Upper lobe of left lung (tissue), 6 donors: ENCODE measurements at regions not wholly inside any gene's neighbourhood (a gene's known extent, or its start where the extent isn't known, plus 50 kb on each side); places are given as distances from the start of the nearest gene placed in this dataset.

Source experiments
- ATAC-seq, 2 donors: fragments of 200-7000 bp; cut with Tn5 transposase; one replicate each; pipeline ENCODE4 v1.9.1; 2022; ENCODE audit warnings: mild to moderate bottlenecking in 2 of 2, moderate library complexity in 2 of 2; ENCODE audit not compliant: low FRiP score in 2 of 2
- DNase-seq, 2 donors: peaks; one replicate each; pipeline ENCODE4 v3.0.0-alpha.2; 2019 to 2020
- H3K27ac ChIP-seq, 4 donors: fragments of 200-600 bp; sonication (generic); one replicate each; pipeline ENCODE4 v1.5.1; 2016 to 2019
- H3K27me3 ChIP-seq, 4 donors: fragments of 200-600 bp; sonication (generic); one replicate each; pipeline ENCODE4 v1.5.1; 2017 to 2019
- H3K36me3 ChIP-seq, 4 donors: fragments of 200-600 bp; sonication (generic); one replicate each; pipeline ENCODE4 v1.5.1; 2016 to 2019
- H3K4me1 ChIP-seq, 4 donors: fragments of 200-600 bp; sonication (generic); one replicate each; pipeline ENCODE4 v1.5.1; 2018 to 2019
- H3K4me3 ChIP-seq, 4 donors: fragments of 200-600 bp; sonication (generic); one replicate each; pipeline ENCODE4 v1.5.1; 2017 to 2019; ENCODE audit warnings: mild to moderate bottlenecking in 2 of 4, moderate library complexity in 1 of 4
- H3K9me3 ChIP-seq, 4 donors: fragments of 200-600 bp; sonication (generic); one replicate each; pipeline ENCODE4 v1.5.1; 2018 to 2019
- EP300 ChIP-seq, 4 donors: sonication (generic); formaldehyde crosslinking; IDR thresholded peaks; one replicate each; pipeline ENCODE4 v1.5.1; 2017; ENCODE audit warnings: antibody characterized with exemption in 4 of 4, control low read depth in 2 of 4
- POLR2A ChIP-seq, 4 donors: fragments of 450-650 bp; IDR thresholded peaks; one replicate each; pipeline ENCODE4 v1.5.1; 2016 to 2017; ENCODE audit warnings: antibody characterized with exemption in 4 of 4, mild to moderate bottlenecking in 2 of 4
- POLR2AphosphoS5 ChIP-seq, 2 donors: sonication (generic); formaldehyde crosslinking; IDR thresholded peaks; one replicate each; pipeline ENCODE4 v1.5.1; 2017; ENCODE audit warnings: antibody characterized with exemption in 2 of 2
- WGBS, 2 donors: methylation state at CpG; one replicate each; pipeline ENCODE4 v1.1.5; 2017 to 2018; 5-methylcytosine and 5-hydroxymethylcytosine counted together
- TF ChIP-seq, protein P1 (sequence below), 6 experiments: fragments of 450-650 bp in 4 of 6; fragments of 200-600 bp in 2 of 6; sonication (generic) in 2 of 6; IDR thresholded peaks; one replicate each; pipeline ENCODE4 v1.5.1; 2016 to 2019; ENCODE audit warnings: antibody characterized with exemption in 6 of 6
- donor health status: DM: no; HTN: no; CAD: no; lungs with moderate emphysema.
- donor health status: DM: no; HTN: yes; CAD: no; lungs with severe emphysema.

DNA sequence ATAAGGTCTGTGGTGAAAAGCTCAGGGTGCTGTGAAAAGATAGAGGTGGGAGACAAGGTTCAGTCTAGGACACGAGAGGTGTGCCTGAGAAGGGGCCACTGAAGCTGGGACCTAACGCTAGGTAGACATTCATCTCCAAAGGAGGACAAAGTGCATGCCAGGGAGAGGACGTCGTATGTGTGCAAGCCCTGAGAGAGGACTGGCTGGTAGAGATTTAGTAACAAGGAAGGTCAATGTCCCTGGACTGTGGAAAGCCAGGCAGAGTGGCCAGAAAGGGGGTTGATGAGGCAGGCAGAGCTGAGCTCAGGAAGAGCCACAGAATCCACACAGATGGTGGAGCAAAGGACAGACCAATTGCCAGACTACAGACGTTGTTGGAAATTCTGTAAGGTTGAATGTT, 817.6 kb downstream of the CCSER2 start:
- DNase-seq: no peak
- Histone ChIP-seq H3K4me3 (no peak overlapping the region), H3K27ac (no peak overlapping the region), H3K27me3 (no peaks in the 10 kb centered on the region), H3K36me3 (peaks cover 0 to 3% (median 0%) of the 10 kb centered on the region in 4 donors), H3K4me1 (peaks cover 0 to 6% (median 0%) of the 10 kb centered on the region in 4 donors), H3K9me3 (no peaks in the 10 kb centered on the region)
- TF ChIP-seq EP300 (IDR thresholded peaks at IDR 0.05) (no peak), POLR2AphosphoS5 (IDR thresholded peaks at IDR 0.05) (no peak), POLR2A (IDR thresholded peaks at IDR 0.05) (no peak)
- TF ChIP-seq, protein P1, sequence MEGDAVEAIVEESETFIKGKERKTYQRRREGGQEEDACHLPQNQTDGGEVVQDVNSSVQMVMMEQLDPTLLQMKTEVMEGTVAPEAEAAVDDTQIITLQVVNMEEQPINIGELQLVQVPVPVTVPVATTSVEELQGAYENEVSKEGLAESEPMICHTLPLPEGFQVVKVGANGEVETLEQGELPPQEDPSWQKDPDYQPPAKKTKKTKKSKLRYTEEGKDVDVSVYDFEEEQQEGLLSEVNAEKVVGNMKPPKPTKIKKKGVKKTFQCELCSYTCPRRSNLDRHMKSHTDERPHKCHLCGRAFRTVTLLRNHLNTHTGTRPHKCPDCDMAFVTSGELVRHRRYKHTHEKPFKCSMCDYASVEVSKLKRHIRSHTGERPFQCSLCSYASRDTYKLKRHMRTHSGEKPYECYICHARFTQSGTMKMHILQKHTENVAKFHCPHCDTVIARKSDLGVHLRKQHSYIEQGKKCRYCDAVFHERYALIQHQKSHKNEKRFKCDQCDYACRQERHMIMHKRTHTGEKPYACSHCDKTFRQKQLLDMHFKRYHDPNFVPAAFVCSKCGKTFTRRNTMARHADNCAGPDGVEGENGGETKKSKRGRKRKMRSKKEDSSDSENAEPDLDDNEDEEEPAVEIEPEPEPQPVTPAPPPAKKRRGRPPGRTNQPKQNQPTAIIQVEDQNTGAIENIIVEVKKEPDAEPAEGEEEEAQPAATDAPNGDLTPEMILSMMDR (IDR thresholded peaks at IDR 0.05): no peak
- ATAC-seq: no peak
- 72 to 86% methylated on average over 5 of the region's 5 CpGs for WGBS, 2 donors

DNA sequence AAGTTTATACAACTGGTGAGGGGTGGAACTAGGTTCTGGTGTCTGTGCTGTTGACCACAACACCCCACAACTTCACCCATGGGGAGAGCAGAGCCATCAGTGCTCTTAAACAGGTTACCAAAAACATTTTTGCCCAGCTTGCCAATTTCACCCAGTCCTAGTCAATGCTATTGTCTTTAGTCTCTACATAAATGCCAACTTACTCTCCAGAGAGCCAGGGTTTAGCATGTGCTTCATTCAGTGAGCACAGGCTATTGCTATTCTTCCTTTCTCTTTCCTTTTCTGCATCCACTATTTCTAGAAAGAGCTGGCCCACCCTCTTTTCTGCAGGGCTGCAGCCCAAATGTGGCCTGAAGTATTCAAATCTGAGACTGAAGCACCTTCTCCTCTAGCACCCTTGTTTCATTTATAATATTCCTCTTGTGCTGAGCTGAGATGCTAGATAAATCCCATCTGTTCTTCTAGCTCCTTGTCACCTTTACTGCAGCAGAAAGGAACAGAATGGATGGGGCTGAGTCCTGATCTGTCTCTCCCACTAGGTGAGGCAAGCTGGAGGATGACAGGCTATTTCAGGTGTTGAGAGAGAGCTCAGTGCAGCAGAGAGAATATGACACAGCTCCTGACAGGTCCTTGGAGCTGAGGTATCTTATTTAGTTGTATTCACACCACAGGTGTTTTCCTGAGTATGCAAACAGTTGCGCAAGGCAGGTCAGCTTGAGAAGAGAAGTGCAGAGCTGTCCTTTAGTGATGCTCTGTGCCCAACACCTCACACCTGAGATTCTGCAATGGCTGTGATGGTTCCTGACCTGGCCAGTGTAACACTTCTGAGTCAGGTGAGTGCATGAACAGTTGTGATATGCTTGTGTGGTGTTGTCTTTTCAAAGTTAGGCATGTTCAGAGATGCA, 819.2 kb downstream of the CCSER2 start:
- Histone ChIP-seq H3K4me3 (no peak overlapping the region), H3K36me3 (peaks cover 0 to 3% (median 0%) of the 10 kb centered on the region in 4 donors), H3K27me3 (no peaks in the 10 kb centered on the region), H3K4me1 (peaks cover 0 to 6% (median 0%) of the 10 kb centered on the region in 4 donors), H3K27ac (peak overlapping the region in 3 of 4 donors; percentile 14 to 72 (median 54)), H3K9me3 (no peaks in the 10 kb centered on the region)
- TF ChIP-seq POLR2AphosphoS5 (IDR thresholded peaks at IDR 0.05) (no peak), EP300 (IDR thresholded peaks at IDR 0.05) (no peak)
- TF ChIP-seq, protein P1 (IDR thresholded peaks at IDR 0.05): no peak
- ATAC-seq (peak in 1 of 2 donors; percentile 11), DNase-seq (peak in 1 of 2 donors; percentile 53)
- 75 to 80% methylated on average over 1 of the region's 1 CpG for WGBS, 2 donors

DNA sequence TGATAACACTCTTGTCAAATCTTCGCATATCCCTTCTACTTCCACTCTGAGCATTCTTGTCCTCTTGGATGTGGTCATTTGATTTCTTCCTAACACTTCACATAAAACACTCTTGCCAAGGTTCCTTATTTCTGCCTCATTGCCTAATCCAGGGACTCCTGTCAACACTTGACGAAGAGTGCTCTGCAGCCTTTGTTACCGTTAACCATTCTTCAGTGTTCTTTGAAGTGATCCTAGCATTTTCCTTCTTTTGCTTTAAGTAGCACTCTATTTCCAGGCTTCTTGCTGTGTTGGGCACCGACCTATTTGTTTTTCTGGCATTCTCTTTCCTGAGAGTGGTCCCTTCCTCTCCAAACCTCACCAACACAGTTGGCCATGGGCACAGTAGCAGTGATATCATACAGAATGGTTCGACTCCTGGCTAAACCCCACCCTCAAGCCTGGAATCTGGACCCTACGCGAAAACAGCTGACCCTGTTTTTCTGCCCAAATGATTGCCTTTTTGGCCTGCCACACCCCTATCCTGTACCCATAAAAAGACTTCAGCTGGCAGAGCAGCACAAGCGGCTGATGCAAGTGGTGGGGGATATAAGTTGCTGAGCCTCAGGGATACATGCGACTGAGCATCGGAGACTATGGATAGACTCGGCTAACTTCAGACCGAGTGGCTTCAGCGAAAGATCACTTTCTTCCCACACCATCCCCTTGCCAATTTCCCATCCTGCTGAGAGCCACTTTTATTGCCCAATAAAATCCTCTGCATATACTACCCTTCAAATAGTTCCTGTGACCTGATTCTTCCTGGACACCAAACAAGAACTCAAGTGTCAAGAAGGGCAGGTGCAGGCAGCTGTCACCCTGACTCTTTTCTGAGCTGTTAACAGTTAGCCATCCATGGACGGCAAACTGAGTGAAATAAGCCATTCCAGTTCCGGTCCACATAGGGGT, 820.6 kb downstream of the CCSER2 start:
- peak in 1 of 2 donors; percentile 40 for DNase-seq
- 54 to 60% methylated on average over 15 of the region's 15 CpGs for WGBS, 2 donors
- H3K36me3 ChIP-seq: peaks cover 0 to 3% (median 0%) of the 10 kb centered on the region in 4 donors
- peaks cover 0 to 6% (median 0%) of the 10 kb centered on the region in 4 donors for H3K4me1 ChIP-seq
- TF ChIP-seq EP300 (IDR thresholded peaks at IDR 0.05) (peak in 3 of 4 donors; percentile 79 to 99 (median 89)), POLR2AphosphoS5 (IDR thresholded peaks at IDR 0.05) (peak in 1 of 2 donors; percentile 32), POLR2A (IDR thresholded peaks at IDR 0.05) (peak in 1 of 4 donors; percentile 41)
- TF ChIP-seq, protein P1 (IDR thresholded peaks at IDR 0.05): no peak
- peak; percentile 57 to 79 for ATAC-seq
- H3K9me3 ChIP-seq: no peaks in the 10 kb centered on the region
- H3K4me3 ChIP-seq: no peak overlapping the region
- H3K27ac ChIP-seq: peak overlapping the region in 3 of 4 donors; percentile 54 to 80 (median 70)
- no peaks in the 10 kb centered on the region for H3K27me3 ChIP-seq

DNA sequence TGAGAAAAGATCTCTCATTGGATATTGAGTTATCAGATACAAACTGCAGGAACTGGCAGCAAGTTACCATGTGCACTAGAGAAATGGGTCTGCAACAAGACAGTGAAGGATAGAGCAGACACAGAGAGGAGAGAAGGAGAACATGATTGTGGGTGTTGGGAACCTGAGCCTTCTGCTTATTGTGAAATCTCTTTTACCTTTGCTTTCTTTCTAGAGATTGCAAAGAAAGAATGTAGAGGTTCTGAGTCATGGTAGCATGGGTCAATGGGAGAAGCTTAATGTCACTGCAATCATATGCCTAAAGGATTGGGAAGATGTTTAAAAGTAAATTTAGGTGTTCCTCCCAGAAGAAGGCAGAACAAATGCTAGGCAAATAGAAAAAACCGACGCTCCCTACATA, 821.4 kb downstream of the CCSER2 start:
- ATAC-seq (peak in 1 of 2 donors; percentile 20), DNase-seq (no peak)
- WGBS, 2 donors: 92 to 96% methylated on average over 2 of the region's 2 CpGs
- Histone ChIP-seq H3K4me1 (peaks cover 0 to 6% (median 0%) of the 10 kb centered on the region in 4 donors), H3K27ac (peak overlapping the region in 3 of 4 donors; percentile 54 to 80 (median 70)), H3K9me3 (no peaks in the 10 kb centered on the region), H3K27me3 (no peaks in the 10 kb centered on the region), H3K36me3 (no peaks in the 10 kb centered on the region), H3K4me3 (no peak overlapping the region)
- TF ChIP-seq POLR2A (IDR thresholded peaks at IDR 0.05): no peak
- no peak for TF ChIP-seq EP300 (IDR thresholded peaks at IDR 0.05)
- TF ChIP-seq, protein P1 (IDR thresholded peaks at IDR 0.05): no peak
- no peak for TF ChIP-seq POLR2AphosphoS5 (IDR thresholded peaks at IDR 0.05)
